ENCODE measurements at regions not wholly inside any gene's neighbourhood (a gene's known extent, or its start where the extent isn't known, plus 50 kb on each side); places are given as distances from the start of the nearest gene placed in this dataset.

DNA sequence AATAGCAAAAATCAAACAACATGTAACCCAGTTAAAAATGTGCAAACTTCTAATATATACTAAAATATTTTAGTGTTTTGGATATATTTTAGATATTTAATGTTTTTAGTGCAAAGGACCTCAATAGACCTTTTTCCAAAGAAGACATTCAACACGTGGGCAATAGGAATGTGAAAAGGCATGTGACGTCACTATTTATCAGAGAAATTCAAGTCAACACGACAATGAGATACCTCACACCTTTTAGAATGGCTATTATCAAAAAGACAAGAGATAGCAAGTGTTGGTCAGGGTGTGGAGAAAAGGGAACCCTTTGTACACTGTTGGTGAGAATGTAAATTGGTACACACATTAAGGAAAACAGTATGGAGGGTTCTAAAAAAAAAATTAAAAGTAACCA lies 115.6 kb upstream of the FAM47B start:
- TF ChIP-seq, protein P1, sequence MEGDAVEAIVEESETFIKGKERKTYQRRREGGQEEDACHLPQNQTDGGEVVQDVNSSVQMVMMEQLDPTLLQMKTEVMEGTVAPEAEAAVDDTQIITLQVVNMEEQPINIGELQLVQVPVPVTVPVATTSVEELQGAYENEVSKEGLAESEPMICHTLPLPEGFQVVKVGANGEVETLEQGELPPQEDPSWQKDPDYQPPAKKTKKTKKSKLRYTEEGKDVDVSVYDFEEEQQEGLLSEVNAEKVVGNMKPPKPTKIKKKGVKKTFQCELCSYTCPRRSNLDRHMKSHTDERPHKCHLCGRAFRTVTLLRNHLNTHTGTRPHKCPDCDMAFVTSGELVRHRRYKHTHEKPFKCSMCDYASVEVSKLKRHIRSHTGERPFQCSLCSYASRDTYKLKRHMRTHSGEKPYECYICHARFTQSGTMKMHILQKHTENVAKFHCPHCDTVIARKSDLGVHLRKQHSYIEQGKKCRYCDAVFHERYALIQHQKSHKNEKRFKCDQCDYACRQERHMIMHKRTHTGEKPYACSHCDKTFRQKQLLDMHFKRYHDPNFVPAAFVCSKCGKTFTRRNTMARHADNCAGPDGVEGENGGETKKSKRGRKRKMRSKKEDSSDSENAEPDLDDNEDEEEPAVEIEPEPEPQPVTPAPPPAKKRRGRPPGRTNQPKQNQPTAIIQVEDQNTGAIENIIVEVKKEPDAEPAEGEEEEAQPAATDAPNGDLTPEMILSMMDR (conservative IDR thresholded peaks at IDR 0.05) = no peak
- TF ChIP-seq EZH2 (IDR thresholded peaks at IDR 0.05; ENCODE audit: low read depth) = no peak
